Endothelial cell (in vitro differentiated cells): ENCODE measurements at regions not wholly inside any gene's neighbourhood (a gene's known extent, or its start where the extent isn't known, plus 50 kb on each side); places are given as distances from the start of the nearest gene placed in this dataset.

ENCODE experiments used
- DNase-seq: peaks from one replicate; pipeline ENCODE4 v3.0.0; 2021; ENCODE audit warnings: low spot score
- H3K27ac Mint-ChIP-seq: one replicate; pipeline ENCODE4 v1.8.0; 2021; ENCODE audit warnings: mixed read lengths, inconsistent platforms; ENCODE audit not compliant: unreplicated experiment
- H3K27me3 Mint-ChIP-seq: one replicate; pipeline ENCODE4 v1.8.0; 2021; ENCODE audit warnings: mild to moderate bottlenecking, moderate library complexity, mixed read lengths, inconsistent platforms; ENCODE audit not compliant: unreplicated experiment
- H3K36me3 Mint-ChIP-seq: one replicate; pipeline ENCODE4 v1.8.0; 2021; ENCODE audit warnings: mild to moderate bottlenecking, low read depth, mixed read lengths, inconsistent platforms; ENCODE audit not compliant: unreplicated experiment
- H3K4me1 Mint-ChIP-seq: one replicate; pipeline ENCODE4 v1.8.0; 2021; ENCODE audit warnings: mild to moderate bottlenecking, mixed read lengths, inconsistent platforms; ENCODE audit not compliant: unreplicated experiment
- H3K4me3 Mint-ChIP-seq: one replicate; pipeline ENCODE4 v1.8.0; 2021; ENCODE audit warnings: mild to moderate bottlenecking, mixed read lengths, inconsistent platforms; ENCODE audit not compliant: unreplicated experiment
- H3K9me3 Mint-ChIP-seq: one replicate; pipeline ENCODE4 v1.8.0; 2021; ENCODE audit warnings: mixed read lengths, inconsistent platforms; ENCODE audit not compliant: unreplicated experiment
- CTCF ChIP-seq: fragments of 200-600 bp; sonication (generic); IDR thresholded peaks from one replicate; pipeline ENCODE4 v1.5.0; 2021; ENCODE audit warnings: antibody characterized with exemption; ENCODE audit not compliant: unreplicated experiment

GRCh38 chr4:131430302-131430701, 1718.8 kb upstream of the PCDH10 start:
- Mint-ChIP-seq H3K36me3 (no peaks in the 10 kb centered on the region), H3K9me3 (no peaks in the 10 kb centered on the region), H3K4me3 (no peak overlapping the region), H3K4me1 (no peaks in the 10 kb centered on the region), H3K27ac (no peak overlapping the region), H3K27me3 (no peaks in the 10 kb centered on the region)
- TF ChIP-seq CTCF: no peak
- DNase-seq: no peak

- Mint-ChIP-seq H3K9me3 (peaks cover 4% of the 10 kb centered on the region), H3K27ac (no peak overlapping the region), H3K4me3 (no peak overlapping the region), H3K27me3 (no peaks in the 10 kb centered on the region), H3K36me3 (no peaks in the 10 kb centered on the region), H3K4me1 (no peaks in the 10 kb centered on the region)
- TF ChIP-seq CTCF: no peak
- no peak for DNase-seq
These were observed 1707.9 kb upstream of the PCDH10 start for GRCh38 chr4:131441004-131441688.

GRCh38 chr4:131447883-131448282, 1701.2 kb upstream of the PCDH10 start:
- TF ChIP-seq CTCF: no peak
- H3K4me1 Mint-ChIP-seq: no peaks in the 10 kb centered on the region

GRCh38 chr4:131450572-131451209, 1698.4 kb upstream of the PCDH10 start:
- Mint-ChIP-seq H3K4me1 (no peaks in the 10 kb centered on the region), H3K36me3 (no peaks in the 10 kb centered on the region), H3K4me3 (no peak overlapping the region), H3K27me3 (no peaks in the 10 kb centered on the region), H3K9me3 (no peaks in the 10 kb centered on the region), H3K27ac (no peak overlapping the region)
- TF ChIP-seq CTCF: no peak
- DNase-seq: no peak

More at GRCh38 chr4:131447883-131448282, 1701.2 kb upstream of the PCDH10 start:
- DNase-seq: no peak
- Mint-ChIP-seq H3K27me3 (no peaks in the 10 kb centered on the region), H3K27ac (no peak overlapping the region), H3K4me3 (no peak overlapping the region), H3K36me3 (no peaks in the 10 kb centered on the region), H3K9me3 (no peaks in the 10 kb centered on the region)

GRCh38 chr4:131459430-131460101, 1689.5 kb upstream of the PCDH10 start:
- H3K9me3 Mint-ChIP-seq: no peaks in the 10 kb centered on the region
- no peak overlapping the region for H3K27ac Mint-ChIP-seq
- H3K27me3 Mint-ChIP-seq: no peaks in the 10 kb centered on the region
- no peaks in the 10 kb centered on the region for H3K36me3 Mint-ChIP-seq
- no peak for DNase-seq
- no peak for TF ChIP-seq CTCF
- no peaks in the 10 kb centered on the region for H3K4me1 Mint-ChIP-seq
- no peak overlapping the region for H3K4me3 Mint-ChIP-seq
